ENCODE measurements at regions not wholly inside any gene's neighbourhood (a gene's known extent, or its start where the extent isn't known, plus 50 kb on each side); places are given as distances from the start of the nearest gene placed in this dataset.
"Not testable (repeated sequence)": the region's sequence is repeated elsewhere in the genome, so short reads cannot be mapped to it uniquely, and the experiment has no call there.

- DNase-seq (ENCODE audit: extremely low spot score), result no peak
- ChIA-PET CTCF (no interaction called here), POLR2A (no interaction called here)
- TF ChIP-seq ZNF384 (IDR thresholded peaks at IDR 0.05), result no peak
- TF ChIP-seq ARNT (IDR thresholded peaks at IDR 0.05), result no peak
- TF ChIP-seq PKNOX1 (IDR thresholded peaks at IDR 0.05), result no peak
- no peak for TF ChIP-seq NFRKB (IDR thresholded peaks at IDR 0.05)
- TF ChIP-seq FOXA1 (IDR thresholded peaks at IDR 0.05), result no peak
- no peak for TF ChIP-seq ELF4 (IDR thresholded peaks at IDR 0.05)
- TF ChIP-seq BHLHE40 (IDR thresholded peaks at IDR 0.05; ENCODE audit: borderline replicate concordance), result no peak
- TF ChIP-seq SP1 (IDR thresholded peaks at IDR 0.05), result no peak
- TF ChIP-seq FOXM1 (IDR thresholded peaks at IDR 0.05; ENCODE audit: borderline replicate concordance), result no peak
- TF ChIP-seq SUZ12 (IDR thresholded peaks at IDR 0.05), result no peak
Measured at GRCh38 chr9:97153967-97154366, 115.0 kb upstream of the CTSV start.

- DNase-seq (ENCODE audit: extremely low spot score); POLR2A ChIA-PET; CTCF ChIA-PET: not testable (repeated sequence)
Measured at GRCh38 chr9:97153160-97153559, 114.2 kb upstream of the CTSV start.

- CTCF ChIA-PET; POLR2A ChIA-PET; DNase-seq (ENCODE audit: extremely low spot score): not testable (repeated sequence)
Measured at GRCh38 chr9:97150471-97150870, 111.5 kb upstream of the CTSV start.

- DNase-seq (ENCODE audit: extremely low spot score); POLR2A ChIA-PET; CTCF ChIA-PET: not testable (repeated sequence)
Measured at GRCh38 chr9:97148428-97148827, 109.5 kb upstream of the CTSV start.

- POLR2A ChIA-PET; CTCF ChIA-PET; DNase-seq (ENCODE audit: extremely low spot score): not testable (repeated sequence)
Measured at GRCh38 chr9:97145680-97146079, 106.7 kb upstream of the CTSV start.

GRCh38 chr9:97140566-97140965, 101.6 kb upstream of the CTSV start:
- TF ChIP-seq TARDBP (IDR thresholded peaks at IDR 0.05), result no peak
- TF ChIP-seq CTBP1 (IDR thresholded peaks at IDR 0.05; ENCODE audit: borderline replicate concordance), result no peak
- no peak for TF ChIP-seq ARNT (IDR thresholded peaks at IDR 0.05)
- no peak for TF ChIP-seq L3MBTL2 (conservative IDR thresholded peaks at IDR 0.05)
- TF ChIP-seq BHLHE40 (IDR thresholded peaks at IDR 0.05; ENCODE audit: borderline replicate concordance), result no peak
- no peak for TF ChIP-seq HDGF (IDR thresholded peaks at IDR 0.05; ENCODE audit: borderline replicate concordance)
- TF ChIP-seq NFRKB (IDR thresholded peaks at IDR 0.05), result no peak
- no peak for TF ChIP-seq ELF4 (IDR thresholded peaks at IDR 0.05)
- TF ChIP-seq FOXK2 (IDR thresholded peaks at IDR 0.05), result no peak
- TF ChIP-seq ZNF384 (IDR thresholded peaks at IDR 0.05), result no peak
- TF ChIP-seq FOXA1 (IDR thresholded peaks at IDR 0.05), result no peak
- TF ChIP-seq FOXM1 (IDR thresholded peaks at IDR 0.05; ENCODE audit: borderline replicate concordance), result no peak
- TF ChIP-seq PKNOX1 (IDR thresholded peaks at IDR 0.05), result no peak
- TF ChIP-seq LEF1 (IDR thresholded peaks at IDR 0.05; ENCODE audit: borderline replicate concordance), result no peak
- no peak for TF ChIP-seq SUZ12 (IDR thresholded peaks at IDR 0.05)
- CTCF ChIA-PET, result no interaction called here
- POLR2A ChIA-PET, result no interaction called here
- DNase-seq (ENCODE audit: extremely low spot score), result no peak

- ChIA-PET CTCF (no interaction called here), POLR2A (no interaction called here)
- DNase-seq (ENCODE audit: extremely low spot score), result no peak
- no peak for TF ChIP-seq BHLHE40 (IDR thresholded peaks at IDR 0.05; ENCODE audit: borderline replicate concordance)
- TF ChIP-seq FOXK2 (IDR thresholded peaks at IDR 0.05), result no peak
- TF ChIP-seq FOXA1 (IDR thresholded peaks at IDR 0.05), result no peak
- TF ChIP-seq HDGF (IDR thresholded peaks at IDR 0.05; ENCODE audit: borderline replicate concordance), result no peak
- TF ChIP-seq PKNOX1 (IDR thresholded peaks at IDR 0.05), result no peak
- TF ChIP-seq TARDBP (IDR thresholded peaks at IDR 0.05), result no peak
Measured at GRCh38 chr9:97136421-97136820, 97.5 kb upstream of the CTSV start.

- POLR2A ChIA-PET; DNase-seq (ENCODE audit: extremely low spot score); CTCF ChIA-PET: not testable (repeated sequence)
Measured at GRCh38 chr9:97133966-97134365, 95.0 kb upstream of the CTSV start.

- TF ChIP-seq FOXM1 (IDR thresholded peaks at IDR 0.05; ENCODE audit: borderline replicate concordance) (no peak), PKNOX1 (IDR thresholded peaks at IDR 0.05) (no peak), ELF4 (IDR thresholded peaks at IDR 0.05) (no peak), SUZ12 (IDR thresholded peaks at IDR 0.05) (no peak), LEF1 (IDR thresholded peaks at IDR 0.05; ENCODE audit: borderline replicate concordance) (no peak), SP1 (IDR thresholded peaks at IDR 0.05) (no peak), HDGF (IDR thresholded peaks at IDR 0.05; ENCODE audit: borderline replicate concordance) (no peak), TARDBP (IDR thresholded peaks at IDR 0.05) (no peak)
- DNase-seq (ENCODE audit: extremely low spot score), result no peak
- CTCF ChIA-PET, result no interaction called here
- POLR2A ChIA-PET, result no interaction called here
Measured at GRCh38 chr9:97132865-97133264, 93.9 kb upstream of the CTSV start.

GRCh38 chr9:97130864-97131263, 91.9 kb upstream of the CTSV start:
- POLR2A ChIA-PET, CTCF ChIA-PET: not testable (repeated sequence)

GRCh38 chr9:97130387-97130786, 91.4 kb upstream of the CTSV start:
- POLR2A ChIA-PET; CTCF ChIA-PET; DNase-seq (ENCODE audit: extremely low spot score): not testable (repeated sequence)

More at GRCh38 chr9:97130864-97131263, 91.9 kb upstream of the CTSV start:
- DNase-seq (ENCODE audit: extremely low spot score), result not testable (repeated sequence)
